ENCODE measurements at regions not wholly inside any gene's neighbourhood (a gene's known extent, or its start where the extent isn't known, plus 50 kb on each side); places are given as distances from the start of the nearest gene placed in this dataset.

DNA sequence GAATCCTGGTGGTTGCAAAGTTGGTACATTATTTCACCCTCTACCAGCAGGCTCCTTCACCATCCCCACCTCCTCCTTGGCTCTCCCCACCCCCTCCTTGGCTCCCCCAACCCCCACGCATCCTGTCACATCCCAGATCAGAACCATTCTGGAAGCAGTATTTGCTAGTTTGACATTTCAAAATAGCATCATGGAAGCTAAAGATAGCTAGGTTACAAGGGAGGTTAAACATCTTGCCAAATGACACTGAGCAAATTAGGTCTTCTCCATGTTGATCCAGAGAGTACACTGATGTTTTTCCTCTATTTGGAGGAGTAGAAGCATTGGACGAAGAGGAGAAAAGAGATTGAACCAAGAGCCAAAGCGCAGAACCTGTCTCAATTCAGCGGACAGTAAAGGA is 158.9 kb upstream of the FGGY start:
- no peak for DNase-seq (ENCODE audit: extremely low read depth in 1 of 2, low read depth in 1 of 2)

DNA sequence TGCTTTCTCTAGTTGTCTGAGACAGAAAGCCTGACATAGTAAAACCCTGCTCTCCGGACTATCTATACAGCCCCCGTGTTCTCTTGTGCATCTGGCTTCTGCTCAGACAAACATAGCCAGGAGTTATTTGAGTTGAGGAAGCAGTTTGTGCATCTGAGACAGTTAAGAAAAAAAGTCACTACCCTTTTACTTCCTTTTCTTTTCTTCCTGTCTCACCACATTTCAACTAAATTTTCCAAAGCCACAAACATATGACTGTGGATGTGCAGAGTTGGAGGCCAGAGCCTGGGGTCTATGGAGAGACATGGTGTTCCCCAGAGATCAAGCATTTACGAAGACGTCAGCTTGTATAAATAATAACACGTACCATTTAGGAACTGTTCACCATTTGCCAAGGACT is 158.5 kb upstream of the FGGY start:
- no peak for DNase-seq (ENCODE audit: extremely low read depth in 1 of 2, low read depth in 1 of 2)

DNA sequence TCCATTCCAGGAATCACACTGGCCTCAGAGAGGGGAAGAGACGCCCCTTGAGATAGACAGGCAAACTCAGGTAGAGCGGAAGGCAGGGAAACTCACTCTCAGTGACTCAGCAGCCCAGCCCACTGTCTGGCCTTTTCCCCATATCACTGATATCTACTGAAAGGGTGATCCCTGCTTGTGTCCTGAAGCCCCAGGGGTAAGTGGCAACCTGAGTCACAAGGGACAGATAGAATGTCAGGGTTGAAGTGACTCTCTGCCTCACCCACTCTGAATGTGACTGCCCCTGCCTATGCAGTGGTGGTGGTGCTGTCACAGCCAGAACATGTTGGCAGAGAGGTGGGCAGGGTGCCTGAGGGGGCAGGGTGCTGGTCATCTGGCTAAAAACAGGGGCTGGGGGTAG is 157.5 kb upstream of the FGGY start:
- no peak for DNase-seq (ENCODE audit: extremely low read depth in 1 of 2, low read depth in 1 of 2)

DNA sequence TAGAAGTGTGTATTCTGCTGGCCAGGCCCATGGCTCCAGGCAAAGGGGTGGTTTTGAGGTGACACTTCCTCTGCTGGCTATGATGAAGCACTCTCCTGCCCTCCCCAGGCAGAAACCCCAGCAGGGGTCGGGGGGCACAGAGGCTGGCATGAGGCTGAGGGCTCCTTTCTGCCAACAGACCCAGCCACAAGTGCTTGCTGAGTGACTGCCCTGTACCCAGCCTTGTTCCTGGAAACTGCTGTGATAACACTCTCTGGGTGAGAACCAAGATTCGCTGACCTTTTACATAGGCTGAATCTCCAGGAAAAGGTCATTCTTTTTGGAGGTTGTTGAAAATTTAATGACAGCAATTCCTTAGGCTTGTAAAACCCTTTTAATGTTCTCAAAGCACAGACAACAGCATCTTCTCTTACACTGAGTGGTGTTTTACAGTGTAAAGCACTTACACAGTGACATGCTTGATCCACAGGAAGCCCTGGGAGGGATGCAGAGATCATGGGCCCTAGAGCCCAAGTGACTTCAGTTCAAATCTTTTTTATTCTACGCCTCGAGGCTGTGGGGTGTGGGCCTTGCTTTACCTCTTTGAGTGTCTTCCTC is 155.5 kb upstream of the FGGY start:
- DNase-seq (ENCODE audit: extremely low read depth in 1 of 2, low read depth in 1 of 2), result no peak

DNA sequence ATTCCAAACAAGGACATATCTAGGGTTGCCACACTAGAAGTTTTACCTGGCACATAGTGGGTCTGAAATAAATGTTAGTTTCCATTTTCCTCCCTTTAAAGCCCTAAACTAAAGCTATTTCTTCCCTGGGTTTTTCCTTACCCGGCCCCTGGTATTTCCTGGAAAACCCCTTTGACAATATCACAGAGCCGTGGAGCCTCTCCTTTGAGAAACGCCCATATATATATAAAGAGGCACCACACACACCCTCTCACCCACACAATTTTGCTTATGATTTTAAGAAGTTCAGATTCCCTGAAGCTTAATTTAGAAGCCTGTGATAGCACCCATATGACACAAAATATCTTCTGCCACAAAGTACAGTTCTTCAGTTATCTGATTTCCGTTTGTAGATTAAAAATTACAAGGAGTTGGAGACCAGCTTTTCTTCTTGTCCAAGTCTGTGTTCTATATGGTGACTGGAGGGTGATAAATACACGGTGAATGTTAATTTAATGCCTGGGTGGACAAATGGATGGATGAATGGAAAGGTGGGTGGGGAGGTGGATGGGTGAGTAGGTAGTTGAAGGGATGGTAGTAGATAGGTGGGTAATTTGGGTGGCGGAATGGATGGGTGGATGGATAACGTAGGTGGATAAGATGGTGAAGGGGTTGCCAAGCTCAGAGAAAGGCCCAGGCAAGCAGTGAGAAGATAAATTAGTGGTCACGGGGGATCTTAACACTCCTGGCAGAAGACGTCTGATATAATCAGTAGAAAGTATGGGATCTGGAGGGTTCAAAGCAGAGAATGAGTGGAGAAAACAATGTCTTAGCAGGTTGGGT is 154.4 kb upstream of the FGGY start:
- DNase-seq (ENCODE audit: extremely low read depth in 1 of 2, low read depth in 1 of 2), result no peak

DNA sequence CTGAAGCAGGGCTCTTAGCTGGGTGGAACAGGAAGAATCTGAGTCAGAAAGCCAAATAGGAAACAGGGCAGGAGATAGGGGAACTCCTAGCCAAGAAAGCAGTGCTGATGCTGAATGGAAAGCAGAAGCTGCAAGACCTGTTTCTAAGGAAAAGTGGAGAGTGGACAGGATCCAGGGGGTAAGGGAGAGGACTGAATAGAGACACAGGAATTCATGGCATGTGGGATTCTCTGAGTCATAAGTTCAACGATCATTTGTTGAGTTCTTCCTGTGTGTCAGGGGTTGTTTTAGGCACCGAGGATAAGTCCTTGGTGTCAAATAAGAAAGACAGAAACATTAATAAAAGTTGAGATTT is 153.8 kb upstream of the FGGY start:
- no peak for DNase-seq (ENCODE audit: extremely low read depth in 1 of 2, low read depth in 1 of 2)

DNA sequence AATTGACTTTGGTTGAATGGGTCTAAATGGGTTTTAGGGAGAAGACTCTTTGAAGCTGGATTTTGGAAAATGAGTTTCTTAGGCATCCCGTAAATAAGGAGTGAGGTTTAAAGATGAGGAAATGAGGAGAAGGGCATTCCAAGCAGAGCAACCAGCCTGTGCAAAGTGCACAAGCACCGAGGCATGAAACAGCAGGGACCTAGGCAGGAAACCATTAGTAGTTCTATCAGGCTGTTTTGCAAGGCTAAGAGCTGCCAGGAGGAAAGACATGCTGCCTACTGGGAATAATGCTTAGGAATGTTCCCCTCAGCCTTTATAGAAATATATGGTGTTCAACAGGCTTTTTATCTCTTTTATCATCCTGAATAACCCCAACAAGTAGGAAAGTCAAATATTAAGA is 153.1 kb upstream of the FGGY start:
- DNase-seq (ENCODE audit: extremely low read depth in 1 of 2, low read depth in 1 of 2), result no peak

DNA sequence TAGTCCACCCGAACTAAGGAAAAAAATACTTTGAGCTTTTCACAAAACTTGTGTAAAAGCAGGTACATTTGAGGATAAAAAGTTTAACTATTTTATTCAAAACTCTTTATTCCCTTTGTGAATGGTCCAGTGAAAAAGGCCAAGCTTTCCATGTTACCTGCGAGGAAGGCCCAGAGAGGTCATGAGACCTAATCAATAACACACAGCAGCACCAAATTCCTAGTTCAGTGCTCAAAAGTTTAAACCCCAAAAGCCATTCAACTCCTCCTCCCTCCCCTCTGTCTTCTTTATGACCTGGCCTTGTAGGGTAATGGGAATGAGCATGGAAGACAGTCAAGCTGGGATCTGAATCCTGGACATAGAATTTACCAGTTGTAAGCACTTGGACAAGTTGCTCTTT is 151.9 kb upstream of the FGGY start:
- no peak for DNase-seq (ENCODE audit: extremely low read depth in 1 of 2, low read depth in 1 of 2)

DNA sequence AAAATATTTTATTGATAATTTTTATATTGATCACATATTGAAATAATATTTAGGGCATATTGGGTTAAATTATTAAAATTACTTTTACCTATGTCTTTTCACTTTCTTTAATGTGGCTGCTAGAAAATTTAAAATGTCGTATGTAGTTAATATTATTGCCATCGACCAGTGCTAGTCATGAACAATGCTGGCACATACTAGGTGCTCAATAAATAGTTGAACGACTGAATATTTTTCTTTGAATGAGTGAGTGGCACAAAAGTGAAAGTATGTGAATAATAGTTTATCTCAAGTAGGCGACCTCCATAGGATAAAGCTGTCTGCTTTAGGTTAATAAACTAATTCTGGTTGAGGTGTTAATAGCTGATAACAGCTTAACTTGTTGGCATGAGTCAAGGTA is 150.8 kb upstream of the FGGY start:
- DNase-seq (ENCODE audit: extremely low read depth in 1 of 2, low read depth in 1 of 2), result no peak

DNA sequence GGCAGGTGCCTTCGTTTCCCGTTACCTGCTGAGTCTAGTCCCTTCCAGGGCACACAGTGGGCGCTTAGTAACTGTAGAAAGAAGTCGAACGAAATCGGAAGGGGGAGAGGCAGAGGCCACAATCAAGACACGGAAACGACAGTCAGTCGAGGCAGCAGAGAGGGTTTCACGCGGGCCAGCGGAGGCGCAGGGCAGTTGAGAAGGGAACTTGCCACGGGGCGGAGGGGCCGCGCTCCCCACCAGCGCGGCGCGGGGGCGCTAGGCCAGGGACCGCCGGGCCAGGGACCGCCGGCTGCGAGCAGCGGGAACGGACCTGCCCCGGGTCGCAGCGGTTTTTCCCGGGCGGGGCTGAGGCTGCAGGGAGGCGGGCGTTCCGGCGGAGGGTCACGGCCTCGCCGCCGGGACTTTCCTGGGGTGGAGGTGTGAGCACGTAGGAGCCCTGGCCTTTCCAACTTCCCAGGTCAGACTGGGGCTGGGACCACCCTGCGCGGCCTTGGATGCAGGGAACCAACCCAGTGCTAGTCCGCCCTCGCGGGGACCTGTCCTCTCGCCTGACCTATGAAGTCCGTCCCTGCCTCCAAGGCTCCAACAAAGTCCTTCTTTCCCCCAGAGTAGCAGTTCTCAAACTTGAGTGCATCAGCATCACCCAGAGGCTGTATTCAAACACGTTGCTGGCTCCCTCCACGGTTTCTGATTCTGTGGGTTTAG is 150.1 kb upstream of the FGGY start:
- DNase-seq (ENCODE audit: extremely low read depth in 1 of 2, low read depth in 1 of 2), result peak in 1 of 2 donors; percentile 23

DNA sequence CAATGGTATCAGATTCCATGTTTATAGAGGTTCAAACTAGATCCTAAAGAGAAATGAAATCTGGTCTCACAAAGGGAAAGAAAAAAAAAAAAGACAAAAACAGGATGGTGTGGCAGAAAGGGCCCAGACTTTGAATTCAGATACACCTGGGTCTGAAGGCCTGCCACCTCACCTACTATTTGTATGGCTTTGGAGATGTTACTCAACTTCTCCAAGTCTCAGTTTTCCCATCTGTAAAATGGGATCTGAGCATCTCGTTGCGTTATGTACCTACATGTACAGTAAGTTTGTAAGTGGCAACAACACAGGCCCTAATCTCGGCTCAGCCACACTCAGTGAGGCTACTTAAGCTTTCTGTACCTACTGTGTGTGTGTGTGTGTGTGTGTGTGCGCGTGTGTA is 147.5 kb upstream of the FGGY start:
- DNase-seq (ENCODE audit: extremely low read depth in 1 of 2, low read depth in 1 of 2), result no peak

DNA sequence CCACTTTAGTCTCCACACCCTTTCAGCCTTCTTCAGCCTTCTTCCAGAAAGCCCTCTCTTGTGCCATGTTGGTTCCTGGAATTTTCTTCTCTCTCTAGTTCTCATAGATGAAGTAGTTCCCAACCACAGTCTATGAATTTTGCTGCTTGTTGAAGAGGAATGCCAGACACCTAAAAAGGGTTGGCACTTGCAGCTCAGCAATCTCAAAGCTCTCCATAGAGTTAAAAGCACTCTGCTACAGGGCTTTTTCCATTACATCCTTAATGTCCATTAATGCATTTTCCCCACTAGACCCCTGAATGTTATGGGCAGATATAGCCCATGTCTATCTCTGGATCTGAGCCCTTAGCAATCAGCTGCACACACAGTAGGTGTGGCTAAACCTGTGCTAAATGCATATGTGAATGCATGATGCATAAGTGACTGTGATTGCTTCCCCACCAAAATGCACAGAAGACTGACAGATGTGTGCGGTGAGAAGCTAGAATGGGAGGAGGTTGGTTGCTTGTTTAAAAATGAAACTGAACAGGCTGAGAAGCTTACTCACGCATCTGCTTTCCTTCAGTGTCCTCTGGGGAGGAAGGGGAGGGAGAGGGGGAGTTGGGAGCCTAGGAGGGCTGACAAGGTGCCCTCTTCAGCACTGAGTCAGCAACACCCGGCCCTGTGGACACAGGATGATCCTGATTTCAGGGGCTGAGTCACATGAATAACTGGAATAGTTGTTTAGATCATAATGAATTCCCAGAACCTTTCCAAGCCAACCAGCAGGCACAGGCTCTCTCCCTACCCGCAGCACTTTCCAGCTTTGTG is 146.1 kb upstream of the FGGY start:
- no peak for DNase-seq (ENCODE audit: extremely low read depth in 1 of 2, low read depth in 1 of 2)

DNA sequence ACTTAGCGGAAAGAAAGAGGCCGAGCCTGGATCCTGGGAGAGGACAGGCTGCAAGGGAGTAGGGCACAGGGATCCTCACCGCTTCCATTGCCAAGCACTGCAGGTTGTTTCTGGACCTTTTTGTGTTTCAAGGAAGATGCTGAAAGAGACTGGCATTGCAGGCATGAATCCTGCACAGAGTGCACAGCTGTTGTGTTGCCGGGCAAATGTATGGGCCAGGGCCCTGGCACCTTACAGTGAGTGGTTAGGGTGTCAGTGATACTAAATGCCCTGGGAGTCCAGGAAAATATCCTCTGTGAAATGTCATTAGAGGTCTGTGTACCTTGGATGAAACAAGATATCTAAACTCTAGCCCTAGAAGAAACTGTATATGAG is 145.5 kb upstream of the FGGY start:
- no peak for DNase-seq (ENCODE audit: extremely low read depth in 1 of 2, low read depth in 1 of 2)

DNA sequence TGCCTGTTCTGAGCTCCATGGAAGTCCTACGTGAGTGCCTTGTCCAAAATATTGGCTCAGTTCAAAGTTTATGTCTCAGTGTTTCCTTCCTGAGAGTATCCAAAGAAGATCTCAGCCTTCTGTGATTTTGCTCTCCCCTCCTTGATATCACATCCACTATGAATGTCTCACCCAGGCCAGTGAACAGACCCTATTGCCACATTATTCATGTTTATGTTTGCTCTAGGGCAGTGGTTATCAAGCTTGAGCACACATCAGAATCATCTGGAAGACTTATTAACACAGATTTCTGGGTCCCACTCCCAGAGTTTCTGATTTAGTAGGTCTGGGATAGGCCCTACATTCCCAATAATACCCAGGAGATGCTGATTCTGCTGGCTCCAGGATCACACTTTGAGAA is 145.0 kb upstream of the FGGY start:
- DNase-seq (ENCODE audit: extremely low read depth in 1 of 2, low read depth in 1 of 2), result no peak

DNA sequence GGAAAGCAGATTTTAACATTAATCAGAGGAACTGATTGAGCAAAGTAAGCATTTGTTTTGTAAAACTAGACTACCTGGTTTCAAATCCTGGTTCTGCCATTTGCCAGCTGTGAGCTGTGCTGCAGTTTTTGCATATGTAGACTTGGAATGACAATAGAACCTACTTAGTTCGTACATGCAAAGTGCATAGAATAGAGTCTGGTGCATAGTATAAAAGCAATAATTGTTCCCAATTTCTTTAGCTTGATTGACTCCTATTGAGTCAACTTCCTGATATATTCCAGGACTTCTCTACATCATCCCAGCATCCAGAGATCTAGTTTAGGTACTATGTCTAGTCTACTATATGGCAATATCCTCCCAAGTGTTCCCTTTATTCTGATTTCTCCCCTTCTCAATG is 144.4 kb upstream of the FGGY start:
- DNase-seq (ENCODE audit: extremely low read depth in 1 of 2, low read depth in 1 of 2), result no peak

DNA sequence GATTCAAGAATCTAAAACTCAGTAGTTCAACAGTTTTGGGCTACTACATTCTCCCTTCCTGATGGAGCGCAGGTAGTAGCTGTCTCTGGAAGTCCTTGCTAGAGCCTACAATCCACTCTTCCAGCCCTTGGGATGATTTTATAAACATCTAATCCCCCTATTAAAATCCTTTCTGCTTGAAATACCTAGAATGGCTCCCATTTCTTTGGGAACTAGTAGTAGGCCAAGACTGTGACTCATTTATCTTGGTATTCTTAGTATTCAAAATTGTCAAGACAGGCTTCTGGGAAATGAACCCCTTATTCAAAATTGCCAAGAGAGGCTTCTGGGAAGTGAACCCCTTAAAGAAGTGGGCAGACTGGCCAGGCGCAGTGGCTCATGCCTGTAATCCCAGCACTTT is 142.5 kb upstream of the FGGY start:
- DNase-seq (ENCODE audit: extremely low read depth in 1 of 2, low read depth in 1 of 2), result no peak

DNA sequence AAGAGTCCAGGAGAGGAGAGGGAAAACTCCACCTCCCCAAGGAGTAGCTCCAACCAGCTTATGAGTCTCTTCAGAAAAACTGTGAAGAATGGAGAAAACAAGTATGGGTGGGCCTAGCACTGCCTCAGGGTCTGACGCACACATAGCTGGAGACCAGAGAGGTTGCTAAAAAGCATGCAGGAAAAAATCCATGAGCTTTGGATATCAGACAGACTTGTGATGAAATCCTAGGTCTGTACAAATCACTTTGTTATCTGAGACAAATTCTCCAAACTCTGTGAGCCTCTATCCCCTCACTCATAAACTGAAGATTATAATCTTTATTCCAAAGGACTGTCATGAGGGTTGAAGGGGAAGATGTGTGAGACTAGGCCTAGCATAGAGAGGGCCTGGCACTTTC is 141.5 kb upstream of the FGGY start:
- DNase-seq (ENCODE audit: extremely low read depth in 1 of 2, low read depth in 1 of 2), result no peak

DNA sequence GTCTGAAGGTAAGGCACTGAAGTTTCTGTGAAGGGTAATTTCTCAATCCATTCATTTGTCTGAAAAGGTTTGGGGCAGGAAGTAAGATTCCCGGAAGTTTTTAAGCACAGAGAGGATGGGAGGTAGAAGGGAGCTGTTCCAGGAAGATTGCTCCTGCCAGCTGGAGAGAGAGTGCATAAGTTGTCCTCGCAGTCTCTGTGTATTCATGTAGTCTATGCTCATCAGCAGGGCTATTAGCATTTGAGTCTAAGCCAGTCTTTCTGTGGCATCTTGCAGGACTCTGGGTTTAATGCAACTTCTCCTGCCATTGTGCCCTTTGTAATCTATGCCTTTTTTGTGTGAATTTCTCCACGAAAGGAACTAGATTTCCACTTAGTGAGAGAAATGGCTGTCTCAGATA is 140.8 kb upstream of the FGGY start:
- no peak for DNase-seq (ENCODE audit: extremely low read depth in 1 of 2, low read depth in 1 of 2)

DNA sequence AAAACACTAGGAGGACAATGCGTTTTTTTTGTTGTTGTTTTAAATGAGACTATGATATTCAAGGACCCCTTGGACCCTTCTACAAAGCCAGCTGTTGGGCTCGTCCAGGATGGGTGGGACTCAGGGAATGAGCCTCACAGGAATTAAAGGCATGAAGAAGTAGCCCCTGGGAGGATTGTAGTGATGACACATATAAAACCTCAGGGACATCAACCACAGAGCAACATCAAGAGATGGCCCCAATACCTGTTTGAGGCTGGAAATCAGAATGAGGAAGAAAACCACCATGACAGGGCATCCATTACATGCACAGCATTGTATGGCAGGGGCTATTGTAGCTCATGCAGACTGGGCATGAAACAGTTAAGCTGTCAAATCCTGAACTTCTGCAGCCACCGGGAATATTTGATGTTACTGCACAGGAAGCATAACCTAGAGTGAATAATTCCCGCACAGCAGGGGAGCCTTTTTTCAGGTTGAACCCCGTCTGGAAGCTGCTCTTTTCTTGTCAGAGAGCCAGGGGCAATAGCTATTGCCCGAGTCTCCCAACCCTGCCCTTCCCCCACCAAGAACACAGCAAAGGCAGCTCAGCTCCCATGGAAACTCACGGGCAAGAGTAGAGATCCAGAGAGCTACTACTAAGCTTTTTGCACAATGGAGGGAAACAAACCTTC is 140.2 kb upstream of the FGGY start:
- DNase-seq (ENCODE audit: extremely low read depth in 1 of 2, low read depth in 1 of 2), result no peak

DNA sequence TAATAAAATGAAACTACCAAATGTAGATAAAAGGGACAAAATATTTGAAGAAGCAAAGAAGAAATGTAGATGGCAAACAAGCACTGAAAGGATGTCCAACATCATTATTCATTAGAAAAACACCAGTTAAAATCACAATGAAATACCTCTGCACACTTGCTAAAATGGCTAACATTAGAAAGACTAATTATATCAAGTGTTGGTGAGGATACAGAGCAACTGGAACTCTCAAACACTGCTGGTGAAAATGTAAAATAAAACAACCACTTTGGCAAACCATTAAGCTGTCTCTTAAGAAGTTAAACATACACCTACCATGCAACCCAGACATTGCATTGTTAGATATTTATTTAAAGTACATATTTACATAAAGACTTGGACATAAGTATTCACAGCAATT is 138.6 kb upstream of the FGGY start:
- DNase-seq (ENCODE audit: extremely low read depth in 1 of 2, low read depth in 1 of 2), result no peak

Measured in activated CD8-positive, alpha-beta memory T cell treated with anti-CD3 and anti-CD28 coated beads for 1 hour (primary cell).